ENCODE measurements at regions not wholly inside any gene's neighbourhood (a gene's known extent, or its start where the extent isn't known, plus 50 kb on each side); places are given as distances from the start of the nearest gene placed in this dataset.

GRCh38 chr4:127000110-127000509 lies 632.6 kb upstream of the INTU start:
- no peak for TF ChIP-seq CTCF (IDR thresholded peaks at IDR 0.05)
- no peak for TF ChIP-seq POLR2A (IDR thresholded peaks at IDR 0.05)
- no peak for TF ChIP-seq POLR2AphosphoS5 (IDR thresholded peaks at IDR 0.05; ENCODE audit: insufficient read depth in 1 of 2, low read depth in 1 of 2)
